K562 (cell line): ENCODE measurements at regions not wholly inside any gene's neighbourhood (a gene's known extent, or its start where the extent isn't known, plus 50 kb on each side); places are given as distances from the start of the nearest gene placed in this dataset.
"Not testable (repeated sequence)": the region's sequence is repeated elsewhere in the genome, so short reads cannot be mapped to it uniquely, and the experiment has no call there.

Experiments used
- ATAC-seq: fragments of 200-7000 bp; cut with Tn5 transposase; 3 replicates; pipeline ENCODE4 v1.9.1; 2020; ENCODE audit warnings: moderate library complexity
- BruUV-seq: library from RNA; stranded (reverse); fragments of 400-500 nt; replicated peaks from 2 replicates; lab custom pipeline; 2021; lab: Mats Ljungman, UMichigan
- CTCF ChIA-PET: fragments of 300-600 bp; formaldehyde crosslinking; extraction: SDS; loops from one replicate; lab custom pipeline; 2021; ENCODE audit warnings: low intra/inter-chr PET ratio; lab: Yijun Ruan, JAX
- POLR2A ChIA-PET: fragments of 300-600, 350-650 bp; sonication (Branson Sonifier 250); formaldehyde crosslinking; extraction: SDS; loops from one replicate; lab custom pipeline; 2021; ENCODE audit warnings: antibody characterized with exemption, inconsistent platforms; lab: Yijun Ruan, JAX
- DNase-seq, 4 experiments: peaks; one replicate each; pipeline versions ENCODE4 v3.0.0 to v3.0.0-alpha.2; 2011 to 2018; ENCODE audit warnings: low spot score in 3 of 4, mixed read lengths in 3 of 4; ENCODE audit errors: extremely low read depth in 1 of 4
- FAIRE-seq: peaks from 2 replicates; lab custom pipeline; 2011; peaks lifted over from hg19 to GRCh38; lab: Jason Lieb, UNC
- H2AFZ ChIP-seq: 2 replicates; pipeline ENCODE4 v1.6.0; 2011; ENCODE audit warnings: low read depth, low read length, control low read depth, inconsistent platforms
- H3K27ac ChIP-seq: fragments of 200-600 bp; 3 replicates; pipeline ENCODE4 v1.8.0; 2011; ENCODE audit warnings: low read depth, mild to moderate bottlenecking, control low read depth, inconsistent platforms, low read length, moderate library complexity, mixed read lengths; ENCODE audit errors: extremely low read depth
- H3K27me3 ChIP-seq, 2 experiments: fragments of 300-600 bp in 1 of 2; 2 replicates in 1 of 2; 3 replicates in 1 of 2; pipeline versions ENCODE4 v1.6.0 to v1.8.0; 2011; ENCODE audit warnings: inconsistent platforms in 2 of 2, low read length in 2 of 2, mild to moderate bottlenecking in 1 of 2, mixed read lengths in 1 of 2, moderate library complexity in 1 of 2; ENCODE audit not compliant: control insufficient read depth in 2 of 2, insufficient read depth in 2 of 2
- H3K36me3 ChIP-seq: fragments of 300-600 bp; 3 replicates; pipeline ENCODE4 v1.8.0; 2011; ENCODE audit warnings: mild to moderate bottlenecking, low read length, inconsistent platforms; ENCODE audit not compliant: control insufficient read depth, insufficient read depth
- H3K4me1 ChIP-seq, 2 experiments: fragments of 200-600 bp in 1 of 2; replicated peaks in 1 of 2; 2 replicates in 1 of 2; 3 replicates in 1 of 2; pipeline versions ENCODE4 v1.5.1 to v1.8.0; 2011; ENCODE audit warnings: inconsistent platforms in 2 of 2, low read length in 2 of 2, mild to moderate bottlenecking in 1 of 2, mixed read lengths in 1 of 2, moderate library complexity in 1 of 2; ENCODE audit not compliant: control insufficient read depth in 2 of 2, insufficient read depth in 2 of 2
- H3K4me2 ChIP-seq: 2 replicates; pipeline ENCODE4 v1.6.1; 2011; ENCODE audit warnings: low read length, control low read depth, inconsistent platforms, mixed read lengths; ENCODE audit not compliant: insufficient read depth
- H3K4me3 ChIP-seq: fragments of 200-600 bp; sonication (generic), shearing (Covaris generic); 2 replicates; pipeline ENCODE4 v1.5.1; 2016; ENCODE audit warnings: control low read depth, inconsistent platforms
- H3K79me2 ChIP-seq: fragments of 200-600 bp; 3 replicates; pipeline ENCODE4 v1.8.0; 2011; ENCODE audit warnings: low read length, inconsistent platforms; ENCODE audit not compliant: control insufficient read depth, insufficient read depth
- H3K9ac ChIP-seq, 2 experiments: 2 replicates each; pipeline versions ENCODE4 v1.6.0 to v1.6.1; 2011; ENCODE audit warnings: low read depth in 2 of 2, low read length in 2 of 2, control low read depth in 1 of 2, inconsistent platforms in 1 of 2, mild to moderate bottlenecking in 1 of 2, mixed read lengths in 1 of 2; ENCODE audit not compliant: insufficient read depth in 1 of 2
- H3K9me1 ChIP-seq: one replicate; pipeline ENCODE4 v1.6.0; 2011; ENCODE audit warnings: inconsistent platforms, mild to moderate bottlenecking, low read length, moderate library complexity; ENCODE audit not compliant: control insufficient read depth, insufficient read depth
- H3K9me3 ChIP-seq: replicated peaks from 2 replicates; pipeline ENCODE4 v1.5.1; 2011; ENCODE audit warnings: low read depth, low read length, inconsistent platforms; ENCODE audit not compliant: control insufficient read depth, insufficient read depth
- H4K20me1 ChIP-seq: replicated peaks from 2 replicates; pipeline ENCODE4 v1.6.1; 2011; ENCODE audit warnings: low read length, inconsistent platforms, mixed read lengths; ENCODE audit not compliant: control insufficient read depth, insufficient read depth
- BDP1 ChIP-seq: IDR thresholded peaks from 3 replicates; pipeline ENCODE4 v1.6.1; 2011; ENCODE audit not compliant: insufficient read length, insufficient read depth
- CHD1 ChIP-seq: fragments of 200-600 bp; sonication (generic); IDR thresholded peaks from one replicate; pipeline ENCODE4 v1.6.1; 2012; ENCODE audit warnings: mild to moderate bottlenecking, moderate library complexity, low read length, inconsistent platforms
- KLF6 ChIP-seq: fragments of 250-450 bp; sonication (Bioruptor Pico); IDR thresholded peaks from 2 replicates; pipeline ENCODE4 v1.4.0; 2020; ENCODE audit warnings: mild to moderate bottlenecking, moderate library complexity, borderline replicate concordance
- MXI1 ChIP-seq: IDR thresholded peaks from 2 replicates; pipeline ENCODE4 v1.6.1; 2011; ENCODE audit warnings: low read depth, mild to moderate bottlenecking, improper control_type of control experiment, low read length
- PHF20 ChIP-seq: fragments of 450-650 bp; IDR thresholded peaks from 2 replicates; pipeline ENCODE4 v1.6.1; 2018; ENCODE audit not compliant: partially characterized antibody
- RFX1 ChIP-seq: fragments of 450-650 bp; IDR thresholded peaks from 2 replicates; pipeline ENCODE4 v1.6.1; 2016; ENCODE audit warnings: mild to moderate bottlenecking, moderate library complexity
- SRSF1 ChIP-seq: fragments of 200-400 bp; formaldehyde crosslinking; IDR thresholded peaks from 2 replicates; pipeline ENCODE4 v1.6.1; 2017; ENCODE audit warnings: mild to moderate bottlenecking, low read depth, low read length, moderate library complexity
- TAF7 ChIP-seq: fragments of 450-650 bp; IDR thresholded peaks from 2 replicates; pipeline ENCODE4 v1.6.1; 2016; ENCODE audit warnings: missing genetic modification characterization, missing compliant biosample characterization
- XRCC3 ChIP-seq: fragments of 450-650 bp; IDR thresholded peaks from 2 replicates; pipeline ENCODE4 v1.6.1; 2017; ENCODE audit warnings: mild to moderate bottlenecking, moderate library complexity
- ZC3H8 ChIP-seq: fragments of 450-650 bp; IDR thresholded peaks from 2 replicates; pipeline ENCODE4 v1.6.1; 2017
- ZNF41 ChIP-seq: fragments of 250-450 bp; sonication (Bioruptor Pico); conservative IDR thresholded peaks from 2 replicates; pipeline ENCODE4 v1.4.0; 2020; ENCODE audit warnings: mild to moderate bottlenecking
- ZNF668 ChIP-seq: fragments of 250-450 bp; sonication (Bioruptor Pico); IDR thresholded peaks from 2 replicates; pipeline ENCODE4 v1.8.0; 2022; ENCODE audit warnings: mild to moderate bottlenecking, inconsistent platforms
- ZNF79 ChIP-seq: fragments of 250-450 bp; sonication (Bioruptor Pico); IDR thresholded peaks from 2 replicates; pipeline ENCODE4 v1.4.0; 2020; ENCODE audit warnings: low read depth, mild to moderate bottlenecking, moderate library complexity
- WGBS: fragments of 100-300 bp; shearing (Covaris generic); methylation state at CpG from one replicate; pipeline ENCODE4 v1.1.6; 2016; ENCODE audit warnings: low coverage, mixed read lengths; ENCODE audit not compliant: insufficient coverage; ENCODE audit errors: missing lambda C conversion rate; 5-methylcytosine and 5-hydroxymethylcytosine counted together
- in situ Hi-C: fragments of 300-500 bp; cut with MboI; formaldehyde crosslinking; loops from 4 replicates; pipeline ENCODE4 v1.15.0; 2018; ENCODE audit warnings: inconsistent platforms, mixed read lengths
- intact Hi-C: fragments of 100-400 bp; cut with micrococcal nuclease; formaldehyde crosslinking; loops from 2 replicates; pipeline ENCODE4 v1.14.2; 2022

DNA sequence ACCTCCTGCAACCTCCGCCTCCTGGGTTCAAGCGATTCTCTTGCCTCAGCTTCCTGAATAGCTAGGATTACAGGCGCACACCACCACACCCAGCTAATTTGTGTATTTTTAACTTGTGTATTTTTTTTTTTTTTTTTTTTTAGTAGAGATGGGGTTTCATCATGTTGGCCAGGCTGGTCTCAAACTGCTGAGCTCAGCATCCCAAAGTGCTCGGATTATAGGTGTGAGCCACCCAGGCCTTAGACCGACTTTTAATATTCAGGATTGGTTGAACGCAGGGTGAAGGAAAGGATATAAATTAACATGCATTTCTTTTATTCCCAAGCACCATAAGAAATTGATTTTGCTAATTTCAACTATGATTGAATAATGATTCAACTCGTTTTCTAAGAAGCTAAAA is 798.6 kb downstream of the GATA3 start:
- Histone ChIP-seq H3K9ac (no peak overlapping the region), H3K79me2 (no peaks in the 10 kb centered on the region), H3K9me1 (no peaks in the 10 kb centered on the region), H3K27me3 (no peaks in the 10 kb centered on the region), H3K9me3 (no peaks in the 10 kb centered on the region), H3K4me2 (no peak overlapping the region), H3K4me1 (no peaks in the 10 kb centered on the region), H2AFZ (no peak overlapping the region), H3K4me3 (no peak overlapping the region), H4K20me1 (no peaks in the 10 kb centered on the region), H3K27ac (no peak overlapping the region), H3K36me3 (no peaks in the 10 kb centered on the region)
- BruUV-seq, result no TSS peak
- WGBS, result 2% methylated on average over 7 of the region's 7 CpGs
- CTCF ChIA-PET, result no interaction called here
- intact Hi-C loops, result no loop called here
- ATAC-seq, result no peak
- in situ Hi-C loops, result no loop called here
- TF ChIP-seq ZNF668 (CRISPR knock-in tag), result no peak
- TF ChIP-seq SRSF1, result no peak
- no peak for TF ChIP-seq BDP1
- no peak for TF ChIP-seq MXI1
- no peak for TF ChIP-seq PHF20
- TF ChIP-seq RFX1, result no peak
- no peak for TF ChIP-seq XRCC3
- TF ChIP-seq ZNF41, result no peak
- no peak for TF ChIP-seq TAF7 (tag)
- TF ChIP-seq ZC3H8, result no peak
- TF ChIP-seq KLF6 (CRISPR knock-in tag), result no peak
- no peak for TF ChIP-seq ZNF79 (CRISPR knock-in tag)
- TF ChIP-seq CHD1, result no peak
- no peak for FAIRE-seq
- POLR2A ChIA-PET, result no interaction called here
- DNase-seq, result no peak

- no CpG with 5 or more reads among the region's 29 CpGs for WGBS
- H3K4me3 ChIP-seq, CTCF ChIA-PET, ATAC-seq, H3K79me2 ChIP-seq, intact Hi-C loops, H2AFZ ChIP-seq, in situ Hi-C loops, POLR2A ChIA-PET, H3K27ac ChIP-seq, H3K4me2 ChIP-seq, H3K9ac ChIP-seq, FAIRE-seq, H3K9me1 ChIP-seq, H4K20me1 ChIP-seq, H3K4me1 ChIP-seq, BruUV-seq, H3K36me3 ChIP-seq, H3K9me3 ChIP-seq, DNase-seq, H3K27me3 ChIP-seq: not testable (repeated sequence)
These were observed 814.4 kb downstream of the GATA3 start for GRCh38 chr10:8868924-8869323.
